HEK293T (cell line): ENCODE measurements at regions not wholly inside any gene's neighbourhood (a gene's known extent, or its start where the extent isn't known, plus 50 kb on each side); places are given as distances from the start of the nearest gene placed in this dataset.

Experiments
- ARNT ChIP-seq: fragments of 450-650 bp; IDR thresholded peaks from 2 replicates; pipeline ENCODE4 v1.6.1; 2017; ENCODE audit warnings: mild to moderate bottlenecking
- BHLHE40 ChIP-seq: fragments of 450-650 bp; IDR thresholded peaks from 2 replicates; pipeline ENCODE4 v1.6.1; 2016; ENCODE audit warnings: mild to moderate bottlenecking, moderate library complexity, borderline replicate concordance
- CTBP1 ChIP-seq: fragments of 450-650 bp; IDR thresholded peaks from 2 replicates; pipeline ENCODE4 v1.6.1; 2016; ENCODE audit warnings: borderline replicate concordance
- ELF4 ChIP-seq: fragments of 450-650 bp; IDR thresholded peaks from 2 replicates; pipeline ENCODE4 v1.6.1; 2017; ENCODE audit warnings: antibody characterized with exemption
- FOXA1 ChIP-seq: fragments of 450-650 bp; IDR thresholded peaks from 2 replicates; pipeline ENCODE4 v1.6.1; 2016; ENCODE audit warnings: mild to moderate bottlenecking
- FOXK2 ChIP-seq: fragments of 450-650 bp; IDR thresholded peaks from 2 replicates; pipeline ENCODE4 v1.6.1; 2016; ENCODE audit warnings: mild to moderate bottlenecking
- FOXM1 ChIP-seq: fragments of 450-650 bp; IDR thresholded peaks from 2 replicates; pipeline ENCODE4 v1.6.1; 2017; ENCODE audit warnings: mild to moderate bottlenecking, borderline replicate concordance
- L3MBTL2 ChIP-seq: fragments of 450-650 bp; conservative IDR thresholded peaks from 2 replicates; pipeline ENCODE4 v1.6.1; 2016; ENCODE audit warnings: mild to moderate bottlenecking
- PKNOX1 ChIP-seq: fragments of 450-650 bp; IDR thresholded peaks from 2 replicates; pipeline ENCODE4 v1.6.1; 2016
- SP1 ChIP-seq: fragments of 450-650 bp; IDR thresholded peaks from 2 replicates; pipeline ENCODE4 v1.6.1; 2017
- SUZ12 ChIP-seq: fragments of 450-650 bp; IDR thresholded peaks from 2 replicates; pipeline ENCODE4 v1.6.1; 2016; ENCODE audit warnings: mild to moderate bottlenecking
- TARDBP ChIP-seq: fragments of 450-650 bp; IDR thresholded peaks from 2 replicates; pipeline ENCODE4 v1.6.1; 2016

GRCh38 chr2:20914087-20914486 lies 91.2 kb upstream of the LDAH start:
- TF ChIP-seq SUZ12 (no peak), ARNT (no peak), BHLHE40 (no peak), FOXK2 (no peak), ELF4 (no peak), SP1 (no peak), L3MBTL2 (no peak), TARDBP (no peak), CTBP1 (no peak), FOXA1 (no peak), PKNOX1 (no peak), FOXM1 (no peak)
